Tibial nerve (tissue), 4 donors: ENCODE measurements at regions not wholly inside any gene's neighbourhood (a gene's known extent, or its start where the extent isn't known, plus 50 kb on each side); places are given as distances from the start of the nearest gene placed in this dataset.

ENCODE experiments used
- EP300 ChIP-seq, 2 donors: sonication (generic); formaldehyde crosslinking; IDR thresholded peaks; one replicate each; pipeline ENCODE4 v1.6.1; 2017; ENCODE audit warnings: antibody characterized with exemption in 2 of 2, mild to moderate bottlenecking in 1 of 2
- TF ChIP-seq, protein P1 (sequence below), 5 experiments: fragments of 200-600 bp in 3 of 5; fragments of 450-650 bp in 2 of 5; sonication (generic) in 3 of 5; IDR thresholded peaks; one replicate each; pipeline ENCODE4 v1.5.1; 2016 to 2019; ENCODE audit warnings: antibody characterized with exemption in 5 of 5, mild to moderate bottlenecking in 3 of 5, moderate library complexity in 2 of 5

DNA sequence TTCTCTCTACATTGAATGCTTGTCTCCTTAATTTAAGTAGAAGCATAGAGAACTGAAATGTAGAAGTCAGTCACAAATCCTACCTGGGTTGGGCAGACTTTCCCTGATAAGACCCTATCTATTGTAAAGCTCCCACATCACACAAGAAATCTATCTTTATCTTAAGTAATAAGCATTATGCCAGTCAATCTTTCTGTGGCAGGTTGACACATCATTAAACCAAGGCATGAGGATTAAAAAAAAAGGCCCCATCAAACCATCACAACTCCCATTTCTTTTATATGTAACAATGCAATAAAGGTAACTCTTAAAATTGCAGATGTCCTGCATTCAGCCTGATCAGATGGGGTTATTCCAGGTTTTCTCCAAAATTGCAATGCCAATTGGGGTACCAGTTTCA lies 311.8 kb downstream of the TOX3 start:
- TF ChIP-seq, protein P1, sequence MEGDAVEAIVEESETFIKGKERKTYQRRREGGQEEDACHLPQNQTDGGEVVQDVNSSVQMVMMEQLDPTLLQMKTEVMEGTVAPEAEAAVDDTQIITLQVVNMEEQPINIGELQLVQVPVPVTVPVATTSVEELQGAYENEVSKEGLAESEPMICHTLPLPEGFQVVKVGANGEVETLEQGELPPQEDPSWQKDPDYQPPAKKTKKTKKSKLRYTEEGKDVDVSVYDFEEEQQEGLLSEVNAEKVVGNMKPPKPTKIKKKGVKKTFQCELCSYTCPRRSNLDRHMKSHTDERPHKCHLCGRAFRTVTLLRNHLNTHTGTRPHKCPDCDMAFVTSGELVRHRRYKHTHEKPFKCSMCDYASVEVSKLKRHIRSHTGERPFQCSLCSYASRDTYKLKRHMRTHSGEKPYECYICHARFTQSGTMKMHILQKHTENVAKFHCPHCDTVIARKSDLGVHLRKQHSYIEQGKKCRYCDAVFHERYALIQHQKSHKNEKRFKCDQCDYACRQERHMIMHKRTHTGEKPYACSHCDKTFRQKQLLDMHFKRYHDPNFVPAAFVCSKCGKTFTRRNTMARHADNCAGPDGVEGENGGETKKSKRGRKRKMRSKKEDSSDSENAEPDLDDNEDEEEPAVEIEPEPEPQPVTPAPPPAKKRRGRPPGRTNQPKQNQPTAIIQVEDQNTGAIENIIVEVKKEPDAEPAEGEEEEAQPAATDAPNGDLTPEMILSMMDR (IDR thresholded peaks at IDR 0.05), result no peak
- no peak for TF ChIP-seq EP300 (IDR thresholded peaks at IDR 0.05)
